Naive thymus-derived CD4-positive, alpha-beta T cell (primary cell): ENCODE measurements at regions not wholly inside any gene's neighbourhood (a gene's known extent, or its start where the extent isn't known, plus 50 kb on each side); places are given as distances from the start of the nearest gene placed in this dataset.

ENCODE experiments used
- ATAC-seq: fragments of 150-1000 bp; cut with Tn5 transposase; 2 replicates; pipeline ENCODE4 v1.10.0; 2021; ENCODE audit warnings: mild to moderate bottlenecking, moderate library complexity
- CTCF ChIA-PET: fragments of 350-600 bp; sonication (Branson Sonifier 250); formaldehyde crosslinking; loops from one replicate; lab custom pipeline; 2021; ENCODE audit warnings: antibody characterized with exemption; lab: Charles Lee
- POLR2A ChIA-PET: fragments of 350-600 bp; sonication (Branson Sonifier 250); formaldehyde crosslinking; loops from one replicate; lab custom pipeline; 2021; ENCODE audit warnings: antibody characterized with exemption, inconsistent platforms; lab: Charles Lee
- DNase-seq, 9 donors: peaks; one replicate each; pipeline versions ENCODE4 v3.0.0 to v3.0.0-alpha.2; 2020 to 2022; ENCODE audit warnings: mixed read lengths in 1 of 9
- H3K27ac ChIP-seq: one replicate; pipeline ENCODE4 v1.7.0; 2013; ENCODE audit warnings: mild to moderate bottlenecking, low read depth, low read length, moderate library complexity
- H3K27me3 ChIP-seq, 2 donors: one replicate each; pipeline ENCODE4 v1.7.0; 2013; ENCODE audit warnings: low read length in 2 of 2, mild to moderate bottlenecking in 2 of 2, moderate library complexity in 2 of 2; ENCODE audit not compliant: control insufficient read depth in 2 of 2, insufficient read depth in 2 of 2
- H3K36me3 ChIP-seq, 3 experiments: 1 replicate in 2 of 3; 2 replicates in 1 of 3; pipeline ENCODE4 v1.7.0; 2013; ENCODE audit warnings: low read length in 3 of 3, mild to moderate bottlenecking in 3 of 3, moderate library complexity in 1 of 3; ENCODE audit not compliant: insufficient read depth in 3 of 3, control insufficient read depth in 2 of 3
- H3K4me1 ChIP-seq, 2 donors: one replicate each; pipeline ENCODE4 v1.7.0; 2013; ENCODE audit warnings: low read length in 2 of 2, mild to moderate bottlenecking in 2 of 2, moderate library complexity in 1 of 2; ENCODE audit not compliant: control insufficient read depth in 2 of 2, insufficient read depth in 2 of 2
- H3K4me3 ChIP-seq: 2 replicates; pipeline ENCODE4 v1.7.0; 2013; ENCODE audit warnings: mild to moderate bottlenecking, low read length
- H3K9me3 ChIP-seq, 3 experiments: 1 replicate in 2 of 3; 2 replicates in 1 of 3; pipeline ENCODE4 v1.7.0; 2013; ENCODE audit warnings: low read length in 3 of 3; ENCODE audit not compliant: control insufficient read depth in 2 of 3
- H3K27ac Mint-ChIP-seq, 9 donors: one replicate each; pipeline ENCODE4 v1.8.0; 2020 to 2022; ENCODE audit warnings: mixed read lengths in 9 of 9, mild to moderate bottlenecking in 8 of 9, moderate library complexity in 5 of 9, inconsistent platforms in 2 of 9
- H3K27me3 Mint-ChIP-seq, 5 donors: one replicate each; pipeline ENCODE4 v1.8.0; 2021 to 2022; ENCODE audit warnings: mixed read lengths in 5 of 5, mild to moderate bottlenecking in 1 of 5
- H3K36me3 Mint-ChIP-seq, 5 donors: one replicate each; pipeline ENCODE4 v1.8.0; 2020 to 2022; ENCODE audit warnings: mixed read lengths in 5 of 5, mild to moderate bottlenecking in 3 of 5, inconsistent platforms in 1 of 5
- H3K4me1 Mint-ChIP-seq, 7 donors: one replicate each; pipeline ENCODE4 v1.8.0; 2020 to 2022; ENCODE audit warnings: mixed read lengths in 7 of 7, mild to moderate bottlenecking in 3 of 7, inconsistent platforms in 1 of 7
- H3K4me3 Mint-ChIP-seq, 10 donors: one replicate each; pipeline ENCODE4 v1.8.0; 2020 to 2022; ENCODE audit warnings: mild to moderate bottlenecking in 10 of 10, mixed read lengths in 10 of 10, moderate library complexity in 6 of 10, inconsistent platforms in 2 of 10
- H3K9me3 Mint-ChIP-seq, 11 donors: one replicate each; pipeline ENCODE4 v1.8.0; 2020 to 2022; ENCODE audit warnings: mixed read lengths in 11 of 11, mild to moderate bottlenecking in 4 of 11, inconsistent platforms in 1 of 11, moderate library complexity in 1 of 11
- intact Hi-C, 2 donors: fragments of 100-400 bp; cut with micrococcal nuclease; formaldehyde crosslinking; loops; one replicate each; pipeline ENCODE4 v1.15.1; 2023

DNA sequence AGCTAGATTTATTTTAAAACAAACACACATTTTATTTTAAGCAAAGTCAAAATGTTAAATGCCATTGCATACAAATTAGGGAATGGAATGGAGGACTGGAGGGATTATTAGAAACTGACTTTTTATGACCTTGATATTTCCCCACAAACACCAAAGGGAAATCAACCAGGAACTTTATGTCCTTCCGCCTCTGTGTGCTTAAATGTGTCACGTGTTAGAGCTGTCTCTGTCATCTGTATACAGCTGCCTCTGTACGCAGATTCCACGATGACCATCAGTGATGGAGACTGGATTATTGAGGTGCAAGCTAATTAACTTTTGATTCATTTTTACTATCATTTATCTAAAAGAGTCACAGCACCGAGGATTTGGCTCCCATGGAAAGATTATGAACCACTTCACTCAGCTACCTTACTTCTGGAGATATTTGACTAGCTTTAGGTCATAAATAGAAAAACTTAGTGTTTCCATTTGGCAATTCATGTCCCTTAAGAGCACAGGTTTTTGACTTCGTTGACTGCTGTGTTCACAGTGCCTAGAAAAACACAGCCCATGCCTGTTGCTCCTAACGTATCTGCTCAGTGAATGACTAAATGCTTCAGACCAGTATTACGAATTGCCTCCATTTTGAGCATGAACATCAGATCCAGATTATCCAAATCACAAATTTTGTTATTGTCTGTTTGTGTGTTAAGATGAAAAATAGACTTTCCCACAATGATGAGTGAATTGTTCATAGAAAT lies 1048.1 kb downstream of the MCTP2 start:
- Histone ChIP-seq H3K36me3 (no peaks in the 10 kb centered on the region), H3K9me3 (no peaks in the 10 kb centered on the region), H3K27me3 (no peaks in the 10 kb centered on the region), H3K4me3 (no peak overlapping the region), H3K4me1 (no peaks in the 10 kb centered on the region), H3K27ac (no peak overlapping the region)
- H3K27ac Mint-ChIP-seq = no peak overlapping the region
- ChIA-PET POLR2A (no interaction called here), CTCF (no interaction called here)
- peaks cover 0 to 2% (median 0%) of the 10 kb centered on the region in 5 donors for H3K36me3 Mint-ChIP-seq
- H3K4me1 Mint-ChIP-seq = peaks cover 0 to 17% (median 2%) of the 10 kb centered on the region in 7 donors
- no peak overlapping the region for H3K4me3 Mint-ChIP-seq
- peaks cover 13 to 65% (median 22%) of the 10 kb centered on the region in 5 donors for H3K27me3 Mint-ChIP-seq
- ATAC-seq (no peak), DNase-seq (no peak)
- H3K9me3 Mint-ChIP-seq = peaks cover 0 to 3% (median 0%) of the 10 kb centered on the region in 11 donors
- intact Hi-C loops = loop anchor here in 1 of 2 donors (5.0 to 10.0 kb wide), 3 partner anchors 558 to 775 kb away; no protein-coding TSS in a partner anchor

DNA sequence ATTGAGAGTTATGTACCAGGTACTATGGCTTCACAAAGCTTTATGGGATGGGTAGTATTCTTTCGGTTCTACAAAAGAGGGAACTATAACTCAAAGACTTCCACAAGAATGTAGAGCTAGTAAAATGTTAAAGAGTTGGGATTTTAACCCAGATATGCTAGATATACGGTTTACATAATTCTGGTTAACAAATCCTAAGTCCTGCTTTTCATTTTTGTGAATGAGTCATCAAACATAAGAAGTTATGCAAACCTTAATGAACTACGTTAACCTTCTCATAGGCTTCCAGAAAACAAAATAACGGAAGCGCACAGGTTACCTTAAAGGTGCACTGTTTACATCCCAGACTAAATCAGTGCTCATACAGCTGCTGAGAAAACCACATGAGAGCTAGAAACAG lies 1049.3 kb downstream of the MCTP2 start:
- POLR2A ChIA-PET = no interaction called here
- no peak overlapping the region for H3K4me3 ChIP-seq
- no peaks in the 10 kb centered on the region for H3K9me3 ChIP-seq
- Mint-ChIP-seq H3K4me3 (no peak overlapping the region), H3K9me3 (no peaks in the 10 kb centered on the region), H3K36me3 (peaks cover 0 to 2% (median 0%) of the 10 kb centered on the region in 5 donors), H3K27me3 (peaks cover 8 to 61% (median 28%) of the 10 kb centered on the region in 5 donors), H3K27ac (no peak overlapping the region), H3K4me1 (peaks cover 7 to 29% (median 14%) of the 10 kb centered on the region in 7 donors)
- H3K27me3 ChIP-seq = no peaks in the 10 kb centered on the region
- ATAC-seq (no peak), DNase-seq (no peak)
- intact Hi-C loops = loop anchor here in 1 of 2 donors (5.0 to 10.0 kb wide), 3 partner anchors 557 to 774 kb away; no protein-coding TSS in a partner anchor
- no peaks in the 10 kb centered on the region for H3K4me1 ChIP-seq
- no peak overlapping the region for H3K27ac ChIP-seq
- CTCF ChIA-PET = no interaction called here
- no peaks in the 10 kb centered on the region for H3K36me3 ChIP-seq

DNA sequence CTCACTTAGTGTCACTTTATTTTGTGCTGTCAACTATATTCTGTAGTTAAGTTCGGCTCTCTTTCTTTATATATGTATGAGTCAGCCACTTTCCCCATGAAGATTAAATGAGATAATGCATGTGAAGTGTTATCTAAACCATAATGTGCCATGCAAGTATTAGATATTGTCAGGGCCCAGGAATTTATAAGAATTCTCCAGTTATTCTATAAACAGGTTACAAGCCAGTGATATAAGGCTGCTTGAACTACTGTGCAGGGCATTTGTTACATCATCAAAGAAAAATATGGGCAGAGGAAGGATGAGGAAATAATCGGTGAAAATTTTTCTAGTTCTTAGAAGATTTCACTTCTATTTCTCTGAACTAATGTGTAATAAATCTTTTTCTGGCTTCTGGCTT lies 1049.0 kb upstream of the NR2F2 start:
- Histone ChIP-seq H3K4me1 (no peaks in the 10 kb centered on the region), H3K27me3 (no peaks in the 10 kb centered on the region), H3K27ac (no peak overlapping the region), H3K36me3 (no peaks in the 10 kb centered on the region), H3K4me3 (no peak overlapping the region), H3K9me3 (no peaks in the 10 kb centered on the region)
- ATAC-seq (no peak), DNase-seq (no peak)
- POLR2A ChIA-PET = no interaction called here
- CTCF ChIA-PET = no interaction called here
- Mint-ChIP-seq H3K4me1 (peaks cover 7 to 35% (median 14%) of the 10 kb centered on the region in 7 donors), H3K9me3 (no peaks in the 10 kb centered on the region), H3K27ac (no peak overlapping the region), H3K27me3 (peaks cover 8 to 58% (median 32%) of the 10 kb centered on the region in 5 donors), H3K4me3 (no peak overlapping the region), H3K36me3 (peaks cover 0 to 2% (median 0%) of the 10 kb centered on the region in 5 donors)
- intact Hi-C loops = loop anchor here in 1 of 2 donors (5.0 to 10.0 kb wide), 3 partner anchors 556 to 773 kb away; no protein-coding TSS in a partner anchor

DNA sequence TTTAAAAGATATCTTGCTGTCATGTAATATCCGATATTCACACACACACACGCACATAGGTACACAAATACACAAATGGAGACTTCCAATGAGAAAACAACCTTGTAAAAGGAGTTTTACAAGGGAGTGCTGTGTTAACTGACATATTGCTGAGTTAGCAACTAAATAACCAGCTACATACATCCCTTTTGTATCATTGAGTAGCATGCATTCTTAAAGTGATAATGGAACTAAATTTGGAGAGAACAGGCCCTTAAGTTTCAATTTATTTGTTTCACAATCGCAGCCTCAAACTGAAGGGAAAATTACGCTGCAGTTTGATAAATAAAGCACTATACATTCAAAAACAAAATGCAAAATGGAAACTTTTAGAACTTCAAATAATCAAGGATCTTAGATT lies 1046.0 kb upstream of the NR2F2 start:
- Mint-ChIP-seq H3K4me1 (peaks cover 7 to 55% (median 14%) of the 10 kb centered on the region in 7 donors), H3K27ac (peak overlapping the region in 1 of 9 donors; percentile 82), H3K36me3 (peaks cover 0 to 4% (median 0%) of the 10 kb centered on the region in 5 donors), H3K9me3 (no peaks in the 10 kb centered on the region), H3K4me3 (peak overlapping the region in 4 of 10 donors; percentile 1 to 69 (median 57)), H3K27me3 (peaks cover 24 to 58% (median 44%) of the 10 kb centered on the region in 5 donors)
- ChIA-PET CTCF (no interaction called here), POLR2A (no interaction called here)
- DNase-seq (no peak), ATAC-seq (no peak)
- H3K27me3 ChIP-seq = no peaks in the 10 kb centered on the region
- H3K4me1 ChIP-seq = no peaks in the 10 kb centered on the region
- no peak overlapping the region for H3K4me3 ChIP-seq
- intact Hi-C loops = loop anchor here in 1 of 2 donors (2.0 to 10.0 kb wide), 5 partner anchors 26 to 770 kb away; no protein-coding TSS in a partner anchor
- no peaks in the 10 kb centered on the region for H3K9me3 ChIP-seq
- no peak overlapping the region for H3K27ac ChIP-seq
- no peaks in the 10 kb centered on the region for H3K36me3 ChIP-seq

DNA sequence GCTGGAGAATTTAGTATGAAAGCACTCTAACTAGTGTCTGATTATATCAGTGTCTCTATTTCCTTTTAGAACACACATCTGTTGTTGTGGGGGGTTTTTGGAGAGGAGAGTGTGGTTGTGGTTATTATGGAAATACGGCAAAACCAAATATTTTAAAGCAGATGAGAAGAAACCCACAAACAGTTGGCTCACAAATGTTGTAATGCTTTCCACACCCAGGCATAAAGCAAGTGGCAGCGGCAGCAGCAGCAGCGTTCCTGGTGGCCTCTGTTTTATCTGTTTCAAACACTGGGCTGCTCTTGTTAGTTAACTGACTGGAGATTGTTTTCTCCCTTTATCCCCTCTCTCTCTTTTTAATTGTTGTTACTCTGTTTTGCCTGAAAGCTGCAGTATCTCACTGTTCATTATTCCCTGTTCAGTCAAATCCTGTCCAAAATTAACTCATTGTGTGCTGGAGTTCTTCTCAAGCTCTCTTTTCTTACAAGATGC lies 1045.5 kb upstream of the NR2F2 start:
- peaks cover 0 to 4% (median 0%) of the 10 kb centered on the region in 5 donors for H3K36me3 Mint-ChIP-seq
- H3K4me3 Mint-ChIP-seq = peak overlapping the region in 4 of 10 donors; percentile 1 to 69 (median 57)
- H3K4me3 ChIP-seq = no peak overlapping the region
- peaks cover 0 to under 1% (median 0%) of the 10 kb centered on the region in 11 donors for H3K9me3 Mint-ChIP-seq
- no peaks in the 10 kb centered on the region for H3K27me3 ChIP-seq
- no peaks in the 10 kb centered on the region for H3K36me3 ChIP-seq
- peaks cover 7 to 59% (median 14%) of the 10 kb centered on the region in 7 donors for H3K4me1 Mint-ChIP-seq
- no peaks in the 10 kb centered on the region for H3K9me3 ChIP-seq
- no peak overlapping the region for H3K27ac ChIP-seq
- DNase-seq = peak in 2 of 9 donors; percentile 16 to 17
- no peaks in the 10 kb centered on the region for H3K4me1 ChIP-seq
- no peak for ATAC-seq
- H3K27me3 Mint-ChIP-seq = peaks cover 24 to 58% (median 44%) of the 10 kb centered on the region in 5 donors
- ChIA-PET POLR2A (interaction anchor here (0.6 kb wide), 1 partner anchor 1058 kb away, joined by 4 read pairs; no protein-coding TSS in a partner anchor), CTCF (no interaction called here)
- peak overlapping the region in 3 of 9 donors; percentile 26 to 82 (median 62) for H3K27ac Mint-ChIP-seq
- intact Hi-C loops = loop anchor here in 1 of 2 donors (1.0 to 10.0 kb wide), 6 partner anchors 14 to 770 kb away; no protein-coding TSS in a partner anchor

DNA sequence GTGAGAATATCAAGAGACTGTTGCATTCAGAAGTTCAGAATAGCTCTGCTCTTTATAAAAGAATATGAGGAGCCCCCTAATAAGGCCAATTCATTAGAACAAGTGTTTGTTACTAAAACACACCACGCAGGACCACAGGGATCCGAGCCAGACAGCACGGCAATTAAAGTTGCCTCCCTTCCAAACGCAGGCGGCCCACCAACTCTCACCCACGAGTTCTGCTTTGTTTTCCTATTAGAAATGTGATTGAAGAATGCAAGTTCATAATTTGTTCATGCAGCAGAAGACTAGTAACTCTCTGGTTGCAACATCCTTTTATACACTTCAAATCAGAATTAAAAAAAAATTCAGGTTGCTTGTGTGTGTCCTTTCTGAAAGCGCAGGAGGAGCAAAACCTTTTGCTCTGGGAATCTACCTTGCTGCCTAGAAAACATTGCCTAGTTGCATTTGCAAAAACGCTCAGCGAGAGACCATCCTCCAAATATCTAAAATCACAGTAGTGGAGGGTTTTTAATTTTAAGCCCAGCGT lies 1044.1 kb upstream of the NR2F2 start:
- Histone ChIP-seq H3K27ac (no peak overlapping the region), H3K4me3 (no peak overlapping the region), H3K9me3 (no peaks in the 10 kb centered on the region), H3K4me1 (no peaks in the 10 kb centered on the region), H3K36me3 (no peaks in the 10 kb centered on the region), H3K27me3 (no peaks in the 10 kb centered on the region)
- intact Hi-C loops = loop anchor here in 1 of 2 donors (10.0 kb wide), 2 partner anchors 588 to 768 kb away; no protein-coding TSS in a partner anchor
- Mint-ChIP-seq H3K4me3 (no peak overlapping the region), H3K4me1 (peaks cover 7 to 57% (median 14%) of the 10 kb centered on the region in 7 donors), H3K9me3 (peaks cover 0 to 1% (median 0%) of the 10 kb centered on the region in 11 donors), H3K36me3 (peaks cover 0 to 4% (median 0%) of the 10 kb centered on the region in 5 donors), H3K27me3 (peaks cover 27 to 58% (median 40%) of the 10 kb centered on the region in 5 donors), H3K27ac (no peak overlapping the region)
- POLR2A ChIA-PET = no interaction called here
- CTCF ChIA-PET = no interaction called here
- no peak for ATAC-seq
- DNase-seq = no peak
